GM23338 (cell line): ENCODE measurements at regions not wholly inside any gene's neighbourhood (a gene's known extent, or its start where the extent isn't known, plus 50 kb on each side); places are given as distances from the start of the nearest gene placed in this dataset.

Source experiments
- ATAC-seq: fragments of 200-7000 bp; cut with Tn5 transposase; 3 replicates; pipeline ENCODE4 v1.9.1; 2020
- DNase-seq: peaks from one replicate; pipeline ENCODE4 v3.0.0-alpha.2; 2015; ENCODE audit warnings: low spot score
- H2AFZ ChIP-seq: fragments of 200-600 bp; sonication (generic); 2 replicates; pipeline ENCODE4 v1.8.0; 2016; ENCODE audit warnings: antibody characterized with exemption, mild to moderate bottlenecking, moderate library complexity
- H3F3A ChIP-seq: fragments of 200-600 bp; sonication (generic); replicated peaks from 2 replicates; pipeline ENCODE4 v1.8.0; 2017; ENCODE audit warnings: antibody characterized with exemption, mixed run types, low read depth
- H3K27ac ChIP-seq: fragments of 200-600 bp; sonication (generic); 2 replicates; pipeline ENCODE4 v1.6.1; 2016; ENCODE audit warnings: low read depth
- H3K27me3 ChIP-seq: fragments of 200-600 bp; sonication (generic); 2 replicates; pipeline ENCODE4 v1.8.0; 2016; ENCODE audit warnings: mild to moderate bottlenecking, mixed run types, moderate library complexity; ENCODE audit not compliant: insufficient read depth
- H3K36me3 ChIP-seq: fragments of 200-600 bp; sonication (generic); 2 replicates; pipeline ENCODE4 v1.8.0; 2016; ENCODE audit warnings: mild to moderate bottlenecking; ENCODE audit not compliant: insufficient read depth
- H3K4me1 ChIP-seq: fragments of 200-600 bp; sonication (generic); 2 replicates; pipeline ENCODE4 v1.8.0; 2016; ENCODE audit warnings: mild to moderate bottlenecking, moderate library complexity; ENCODE audit not compliant: insufficient read depth
- H3K4me2 ChIP-seq: fragments of 200-600 bp; sonication (generic); 2 replicates; pipeline ENCODE4 v1.7.1; 2017; ENCODE audit warnings: mixed run types
- H3K4me3 ChIP-seq: fragments of 200-600 bp; sonication (generic); 2 replicates; pipeline ENCODE4 v1.6.1; 2016; ENCODE audit warnings: mixed run types
- H3K79me2 ChIP-seq: fragments of 200-600 bp; sonication (generic); replicated peaks from 2 replicates; pipeline ENCODE4 v1.8.0; 2017; ENCODE audit warnings: mild to moderate bottlenecking; ENCODE audit not compliant: insufficient read depth
- H3K9me2 ChIP-seq: fragments of 200-600 bp; sonication (generic); 2 replicates; pipeline ENCODE4 v1.8.0; 2017; ENCODE audit not compliant: insufficient read depth
- H4K20me1 ChIP-seq: fragments of 200-600 bp; sonication (generic); replicated peaks from 2 replicates; pipeline ENCODE4 v1.8.0; 2017; ENCODE audit warnings: mild to moderate bottlenecking; ENCODE audit not compliant: insufficient read depth
- H3K27ac Mint-ChIP-seq: 2 replicates; pipeline ENCODE4 v1.8.0; 2020; ENCODE audit warnings: inconsistent platforms, mild to moderate bottlenecking, moderate library complexity, mixed read lengths
- H3K27me3 Mint-ChIP-seq: 3 replicates; pipeline ENCODE4 v1.8.0; 2022; ENCODE audit warnings: low read depth, mild to moderate bottlenecking, moderate library complexity, mixed read lengths, inconsistent platforms; ENCODE audit not compliant: insufficient read depth, poor library complexity
- H3K36me3 Mint-ChIP-seq: 3 replicates; pipeline ENCODE4 v1.8.0; 2021; ENCODE audit warnings: low read depth, mild to moderate bottlenecking, inconsistent platforms, moderate library complexity, mixed read lengths
- H3K4me1 Mint-ChIP-seq: 3 replicates; pipeline ENCODE4 v1.8.0; 2020; ENCODE audit warnings: mild to moderate bottlenecking, inconsistent platforms, mixed read lengths
- H3K4me3 Mint-ChIP-seq: 3 replicates; pipeline ENCODE4 v1.8.0; 2021; ENCODE audit warnings: moderate library complexity, mild to moderate bottlenecking, inconsistent platforms, mixed read lengths
- H3K9me3 Mint-ChIP-seq: 3 replicates; pipeline ENCODE4 v1.8.0; 2020; ENCODE audit warnings: moderate library complexity, mild to moderate bottlenecking, inconsistent platforms, mixed read lengths
- CREB1 ChIP-seq: fragments of 250-450 bp; sonication (Bioruptor Pico); IDR thresholded peaks from 2 replicates; pipeline ENCODE4 v1.5.0; 2020; ENCODE audit warnings: low read depth, mild to moderate bottlenecking, moderate library complexity
- ETS1 ChIP-seq: IDR thresholded peaks from 2 replicates; pipeline ENCODE4 v1.6.1; 2016; ENCODE audit warnings: antibody characterized with exemption
- EZH2 ChIP-seq: fragments of 200-600 bp; sonication (generic); IDR thresholded peaks from one replicate; pipeline ENCODE4 v1.8.0; 2017; ENCODE audit warnings: antibody characterized with exemption, mild to moderate bottlenecking, low read depth; ENCODE audit not compliant: unreplicated experiment
- NANOG ChIP-seq: IDR thresholded peaks from 2 replicates; pipeline ENCODE4 v1.6.1; 2016; ENCODE audit warnings: antibody characterized with exemption, borderline replicate concordance
- POLR2AphosphoS5 ChIP-seq: IDR thresholded peaks from 2 replicates; pipeline ENCODE4 v1.6.1; 2016; ENCODE audit warnings: antibody characterized with exemption, low read depth
- STAT1 ChIP-seq: IDR thresholded peaks from one replicate; pipeline ENCODE4 v1.6.1; 2016; ENCODE audit warnings: antibody characterized with exemption; ENCODE audit not compliant: unreplicated experiment
- ZNF114 ChIP-seq: fragments of 250-450 bp; sonication (Bioruptor Pico); IDR thresholded peaks from 2 replicates; pipeline ENCODE4 v1.5.0; 2020; ENCODE audit warnings: mild to moderate bottlenecking, moderate library complexity
- ZNF331 ChIP-seq: fragments of 250-450 bp; sonication (Bioruptor Pico); IDR thresholded peaks from 2 replicates; pipeline ENCODE4 v1.5.0; 2020; ENCODE audit warnings: low read depth, mild to moderate bottlenecking, moderate library complexity
- ZNF462 ChIP-seq: fragments of 250-450 bp; sonication (Bioruptor Pico); IDR thresholded peaks from 2 replicates; pipeline ENCODE4 v1.5.0; 2020; ENCODE audit warnings: mild to moderate bottlenecking, moderate library complexity
- TF ChIP-seq, protein P1 (sequence below), 2 experiments: fragments of 200-600 bp in 1 of 2; sonication (generic) in 1 of 2; conservative IDR thresholded peaks; 2 replicates each; pipeline versions ENCODE4 v1.5.1 to v1.6.1; 2016 to 2017; ENCODE audit warnings: antibody characterized with exemption in 2 of 2, low read depth in 2 of 2, mild to moderate bottlenecking in 2 of 2, moderate library complexity in 1 of 2

DNA sequence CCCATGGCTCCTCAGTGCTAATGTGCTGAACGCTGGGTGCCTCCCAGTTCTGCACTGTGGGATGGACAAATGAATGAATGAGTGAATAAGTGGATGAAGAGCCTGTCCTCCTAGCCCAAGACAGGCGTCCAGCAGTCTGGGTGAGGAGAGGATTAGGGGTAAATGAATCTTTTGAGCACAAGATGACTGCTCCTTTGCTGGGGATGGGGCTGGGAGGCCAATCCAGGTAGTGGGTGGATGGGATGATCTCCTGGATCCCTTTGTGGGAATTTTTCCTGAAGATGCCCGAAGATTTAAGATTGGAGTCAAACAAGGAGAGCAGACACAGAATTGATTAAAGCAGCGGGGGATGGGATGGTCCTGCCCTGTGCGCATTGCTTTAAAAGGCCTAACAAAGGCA, 65.3 kb upstream of the MLN start (continued):
- TF ChIP-seq ZNF462 (CRISPR knock-in tag): no peak
- TF ChIP-seq ZNF114 (CRISPR knock-in tag): no peak

GRCh38 chr6:33868141-33868540, 64.3 kb upstream of the MLN start:
- ATAC-seq: no peak
- H3K4me1 ChIP-seq: no peaks in the 10 kb centered on the region
- no peaks in the 10 kb centered on the region for H3K79me2 ChIP-seq
- H3K4me2 ChIP-seq: no peak overlapping the region
- Mint-ChIP-seq H3K9me3 (peaks cover 2% of the 10 kb centered on the region; the same call in 1 of the 3 replicates), H3K36me3 (no peaks in the 10 kb centered on the region), H3K27ac (no peak overlapping the region), H3K27me3 (peaks cover 6% of the 10 kb centered on the region), H3K4me3 (no peak overlapping the region), H3K4me1 (peaks cover 30% of the 10 kb centered on the region)
- H3K27ac ChIP-seq: no peak overlapping the region
- H3K9me2 ChIP-seq: no peaks in the 10 kb centered on the region
- no peak overlapping the region for H3K4me3 ChIP-seq
- no peaks in the 10 kb centered on the region for H3F3A ChIP-seq
- H3K27me3 ChIP-seq: no peaks in the 10 kb centered on the region
- H4K20me1 ChIP-seq: no peaks in the 10 kb centered on the region
- H3K36me3 ChIP-seq: no peaks in the 10 kb centered on the region
- no peak overlapping the region for H2AFZ ChIP-seq
- no peak for DNase-seq
- no peak for TF ChIP-seq CREB1 (CRISPR knock-in tag)
- no peak for TF ChIP-seq STAT1
- no peak for TF ChIP-seq NANOG
- TF ChIP-seq POLR2AphosphoS5: no peak
- no peak for TF ChIP-seq ZNF331 (CRISPR knock-in tag)
- no peak for TF ChIP-seq EZH2
- no peak for TF ChIP-seq ZNF114 (CRISPR knock-in tag)
- no peak for TF ChIP-seq ETS1
- TF ChIP-seq, protein P1, sequence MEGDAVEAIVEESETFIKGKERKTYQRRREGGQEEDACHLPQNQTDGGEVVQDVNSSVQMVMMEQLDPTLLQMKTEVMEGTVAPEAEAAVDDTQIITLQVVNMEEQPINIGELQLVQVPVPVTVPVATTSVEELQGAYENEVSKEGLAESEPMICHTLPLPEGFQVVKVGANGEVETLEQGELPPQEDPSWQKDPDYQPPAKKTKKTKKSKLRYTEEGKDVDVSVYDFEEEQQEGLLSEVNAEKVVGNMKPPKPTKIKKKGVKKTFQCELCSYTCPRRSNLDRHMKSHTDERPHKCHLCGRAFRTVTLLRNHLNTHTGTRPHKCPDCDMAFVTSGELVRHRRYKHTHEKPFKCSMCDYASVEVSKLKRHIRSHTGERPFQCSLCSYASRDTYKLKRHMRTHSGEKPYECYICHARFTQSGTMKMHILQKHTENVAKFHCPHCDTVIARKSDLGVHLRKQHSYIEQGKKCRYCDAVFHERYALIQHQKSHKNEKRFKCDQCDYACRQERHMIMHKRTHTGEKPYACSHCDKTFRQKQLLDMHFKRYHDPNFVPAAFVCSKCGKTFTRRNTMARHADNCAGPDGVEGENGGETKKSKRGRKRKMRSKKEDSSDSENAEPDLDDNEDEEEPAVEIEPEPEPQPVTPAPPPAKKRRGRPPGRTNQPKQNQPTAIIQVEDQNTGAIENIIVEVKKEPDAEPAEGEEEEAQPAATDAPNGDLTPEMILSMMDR (conservative IDR thresholded peaks at IDR 0.05; ENCODE audit: low read depth in 2 of 2): no peak
